Islet precursor cell (in vitro differentiated cells): ENCODE measurements at regions not wholly inside any gene's neighbourhood (a gene's known extent, or its start where the extent isn't known, plus 50 kb on each side); places are given as distances from the start of the nearest gene placed in this dataset.
A peak's percentile ranks its signal among the peaks of the same experiment; 100 is the strongest.

Source experiments
- DNase-seq: peaks from one replicate; pipeline ENCODE4 v3.0.0-alpha.2; 2018

GRCh38 chr6:56377295-56377694 is 129.9 kb upstream of the COL21A1 start:
- DNase-seq, result no peak

- DNase-seq, result no peak
These were observed 128.4 kb upstream of the COL21A1 start for GRCh38 chr6:56375806-56376205.

- no peak for DNase-seq
These were observed 127.5 kb upstream of the COL21A1 start for GRCh38 chr6:56374841-56375369.

GRCh38 chr6:56372406-56372995 is 125.1 kb upstream of the COL21A1 start:
- no peak for DNase-seq

- DNase-seq, result no peak
These were observed 123.3 kb upstream of the COL21A1 start for GRCh38 chr6:56370561-56371211.

GRCh38 chr6:56370127-56370540 is 122.8 kb upstream of the COL21A1 start:
- DNase-seq, result peak; percentile 87

GRCh38 chr6:56368491-56368890 is 121.1 kb upstream of the COL21A1 start:
- DNase-seq, result no peak

- DNase-seq, result peak; percentile 66
These were observed 118.9 kb upstream of the COL21A1 start for GRCh38 chr6:56366141-56366852.

GRCh38 chr6:56364827-56365339 is 117.5 kb upstream of the COL21A1 start:
- no peak for DNase-seq

- DNase-seq, result peak; percentile 81
These were observed 117.0 kb upstream of the COL21A1 start for GRCh38 chr6:56364431-56364826.

- peak; percentile 68 for DNase-seq
These were observed 116.5 kb upstream of the COL21A1 start for GRCh38 chr6:56363796-56364430.

GRCh38 chr6:56361812-56362211 is 114.4 kb upstream of the COL21A1 start:
- DNase-seq, result no peak

- DNase-seq, result peak; percentile 83
These were observed 112.0 kb upstream of the COL21A1 start for GRCh38 chr6:56359201-56359899.

- DNase-seq, result no peak
These were observed 110.4 kb upstream of the COL21A1 start for GRCh38 chr6:56357616-56358373.

- DNase-seq, result no peak
These were observed 109.0 kb upstream of the COL21A1 start for GRCh38 chr6:56356426-56356825.

- no peak for DNase-seq
These were observed 106.5 kb upstream of the COL21A1 start for GRCh38 chr6:56353860-56354259.

GRCh38 chr6:56350628-56351260 is 103.4 kb upstream of the COL21A1 start:
- no peak for DNase-seq

GRCh38 chr6:56349194-56349593 is 101.8 kb upstream of the COL21A1 start:
- DNase-seq, result no peak

GRCh38 chr6:56348578-56348977 is 101.2 kb upstream of the COL21A1 start:
- no peak for DNase-seq

GRCh38 chr6:56347526-56347925 is 100.1 kb upstream of the COL21A1 start:
- no peak for DNase-seq

- peak; percentile 70 for DNase-seq
These were observed 99.6 kb upstream of the COL21A1 start for GRCh38 chr6:56346958-56347357.
